CD4-positive, alpha-beta T cell treated with Interleukin-6 for 4 hours (primary cell): ENCODE measurements at regions not wholly inside any gene's neighbourhood (a gene's known extent, or its start where the extent isn't known, plus 50 kb on each side); places are given as distances from the start of the nearest gene placed in this dataset.
"Not testable (repeated sequence)": the region's sequence is repeated elsewhere in the genome, so short reads cannot be mapped to it uniquely, and the experiment has no call there.

Source experiments
- DNase-seq: peaks from one replicate; pipeline ENCODE4 v3.0.0-alpha.2; 2020; ENCODE audit warnings: mixed read lengths

GRCh38 chr4:163077680-163078079 lies 89.0 kb downstream of the NAF1 start:
- no peak for DNase-seq

GRCh38 chr4:163072222-163072621 lies 94.5 kb downstream of the NAF1 start:
- no peak for DNase-seq

- DNase-seq = no peak
Measured at GRCh38 chr4:163071308-163071707, 95.4 kb downstream of the NAF1 start.

GRCh38 chr4:163070023-163070422 lies 96.7 kb downstream of the NAF1 start:
- no peak for DNase-seq

GRCh38 chr4:163063891-163064290 lies 102.8 kb downstream of the NAF1 start:
- no peak for DNase-seq

GRCh38 chr4:163048447-163048846 lies 118.2 kb downstream of the NAF1 start:
- DNase-seq = peak; percentile 3

- DNase-seq = no peak
Measured at GRCh38 chr4:163042306-163042705, 124.4 kb downstream of the NAF1 start.

- DNase-seq = no peak
Measured at GRCh38 chr4:163017135-163017534, 149.6 kb downstream of the NAF1 start.

GRCh38 chr4:163012816-163013215 lies 153.9 kb downstream of the NAF1 start:
- DNase-seq = no peak

- DNase-seq = no peak
Measured at GRCh38 chr4:163003979-163004378, 162.7 kb downstream of the NAF1 start.

GRCh38 chr4:162988530-162988929 lies 178.2 kb downstream of the NAF1 start:
- no peak for DNase-seq

- DNase-seq = no peak
Measured at GRCh38 chr4:162985131-162985530, 181.6 kb downstream of the NAF1 start.

- DNase-seq = no peak
Measured at GRCh38 chr4:162984621-162985020, 182.1 kb downstream of the NAF1 start.

GRCh38 chr4:162981823-162982222 lies 184.9 kb downstream of the NAF1 start:
- no peak for DNase-seq

- DNase-seq = no peak
Measured at GRCh38 chr4:162978398-162978797, 188.3 kb downstream of the NAF1 start.

GRCh38 chr4:162977788-162978187 lies 188.9 kb downstream of the NAF1 start:
- DNase-seq = no peak

GRCh38 chr4:162972661-162973330 lies 193.9 kb downstream of the NAF1 start:
- no peak for DNase-seq

- no peak for DNase-seq
Measured at GRCh38 chr4:162969194-162969593, 197.5 kb downstream of the NAF1 start.

GRCh38 chr4:162965978-162966377 lies 200.7 kb downstream of the NAF1 start:
- DNase-seq = not testable (repeated sequence)

GRCh38 chr4:162959046-162959445 lies 207.6 kb downstream of the NAF1 start:
- DNase-seq = no peak

- DNase-seq = no peak
Measured at GRCh38 chr4:162957521-162958143, 209.1 kb downstream of the NAF1 start.

GRCh38 chr4:162954976-162955375 lies 211.7 kb downstream of the NAF1 start:
- no peak for DNase-seq

GRCh38 chr4:162952232-162952631 lies 214.5 kb downstream of the NAF1 start:
- no peak for DNase-seq

GRCh38 chr4:162945713-162946112 lies 221.0 kb downstream of the NAF1 start:
- DNase-seq = no peak

GRCh38 chr4:162943263-162943662 lies 223.4 kb downstream of the NAF1 start:
- DNase-seq = no peak
